ENCODE measurements at regions not wholly inside any gene's neighbourhood (a gene's known extent, or its start where the extent isn't known, plus 50 kb on each side); places are given as distances from the start of the nearest gene placed in this dataset.

- H3K79me2 ChIP-seq (ENCODE audit: control insufficient read depth in 1 of 2, insufficient read depth in 2 of 2, low read length in 2 of 2) = no peaks in the 10 kb centered on the region
- H3K56ac ChIP-seq (replicated peaks; ENCODE audit: insufficient read length, low read depth, low read length) = no peak overlapping the region
- H4K8ac ChIP-seq (ENCODE audit: extremely low read depth, insufficient read depth, low read length) = no peak overlapping the region
- H3K4me2 ChIP-seq (ENCODE audit: insufficient read depth in 1 of 2, low read depth in 2 of 2, low read length in 2 of 2) = no peak overlapping the region
- TF ChIP-seq CTBP2 (IDR thresholded peaks at IDR 0.05; ENCODE audit: borderline replicate concordance, insufficient read depth, insufficient read length, low read length) (no peak), SIN3A (conservative IDR thresholded peaks at IDR 0.05 in 1 of 2, IDR thresholded peaks at IDR 0.05 in 1 of 2; ENCODE audit: low read depth in 1 of 2, low read length in 2 of 2) (no peak), TCF12 (IDR thresholded peaks at IDR 0.05; ENCODE audit: low read depth, low read length) (no peak), EP300 (IDR thresholded peaks at IDR 0.05; ENCODE audit: borderline replicate concordance in 1 of 2, low read depth in 2 of 2, low read length in 2 of 2) (no peak), EZH2 (IDR thresholded peaks at IDR 0.05; ENCODE audit: low read depth, low read length, severe bottlenecking) (no peak), SIX5 (IDR thresholded peaks at IDR 0.05; ENCODE audit: low read depth, low read length) (no peak), KDM4A (IDR thresholded peaks at IDR 0.05; ENCODE audit: low read depth, low read length, severe bottlenecking) (no peak), TBP (IDR thresholded peaks at IDR 0.05; ENCODE audit: low read depth, low read length) (no peak), MAFK (IDR thresholded peaks at IDR 0.05; ENCODE audit: low read depth, low read length) (no peak), BCL11A (IDR thresholded peaks at IDR 0.05; ENCODE audit: low read depth in 2 of 2, low read length in 2 of 2) (no peak), SP2 (IDR thresholded peaks at IDR 0.05; ENCODE audit: low read length) (no peak)
- no peak overlapping the region for H2BK15ac ChIP-seq (ENCODE audit: low read length)
- H3K27ac ChIP-seq (ENCODE audit: low read depth, low read length) = no peak overlapping the region
- H2AK5ac ChIP-seq (ENCODE audit: low read depth, low read length) = no peak overlapping the region
- H2BK120ac ChIP-seq (replicated peaks; ENCODE audit: low read depth, low read length) = no peak overlapping the region
- no peak overlapping the region for H3K9ac ChIP-seq (replicated peaks in 1 of 4; ENCODE audit: extremely low read depth in 1 of 4, low read depth in 3 of 4, low read length in 3 of 4)
- no peak overlapping the region for H3K23ac ChIP-seq (ENCODE audit: insufficient read length)
- H2BK20ac ChIP-seq (ENCODE audit: low read length) = no peak overlapping the region
- H3K36me3 ChIP-seq (ENCODE audit: control insufficient read depth in 2 of 4, insufficient read depth in 4 of 4, low read length in 3 of 4) = no peaks in the 10 kb centered on the region
- no peaks in the 10 kb centered on the region for H4K20me1 ChIP-seq (replicated peaks in 1 of 2; ENCODE audit: control insufficient read depth in 1 of 2, insufficient read depth in 2 of 2, low read length in 2 of 2)
- CTCF ChIA-PET (ENCODE audit: partially characterized antibody) = no interaction called here
- peaks cover 0 to 7% (median 0%) of the 10 kb centered on the region in 4 experiments; a peak in 1 of 7 replicates for H3K4me1 ChIP-seq (replicated peaks in 1 of 4; ENCODE audit: control insufficient read depth in 3 of 4, insufficient read depth in 4 of 4, low read length in 3 of 4)
- H3K27me3 ChIP-seq (replicated peaks in 1 of 4; ENCODE audit: control insufficient read depth in 3 of 4, extremely low read depth in 1 of 4, insufficient read depth in 3 of 4, low read length in 3 of 4) = no peaks in the 10 kb centered on the region
- H3K23me2 ChIP-seq (ENCODE audit: low read depth, low read length) = no peaks in the 10 kb centered on the region
- DNase-seq (ENCODE audit: low read depth in 1 of 2, low spot score in 2 of 2) (no peak), FAIRE-seq (no peak)
- POLR2A ChIA-PET (ENCODE audit: partially characterized antibody) = no interaction called here
- H3K4ac ChIP-seq (replicated peaks; ENCODE audit: insufficient read length, low read depth, low read length) = no peak overlapping the region
- peak overlapping the region; percentile 53; the same call in 1 of the 2 replicates for H2AFZ ChIP-seq (ENCODE audit: low read length)
- no peak overlapping the region for H3K18ac ChIP-seq (ENCODE audit: extremely low read depth, low read length)
- no peak overlapping the region for H2BK12ac ChIP-seq (ENCODE audit: low read depth, low read length)
- H2BK5ac ChIP-seq (ENCODE audit: low read depth, low read length) = no peak overlapping the region
- H3K4me3 ChIP-seq (ENCODE audit: extremely low read depth in 1 of 4, insufficient read depth in 2 of 4, low read depth in 3 of 4, low read length in 4 of 4) = no peak overlapping the region
- no peaks in the 10 kb centered on the region for H3K9me3 ChIP-seq (ENCODE audit: insufficient read depth in 2 of 2, low read depth in 1 of 2, low read length in 1 of 2)
- no peak overlapping the region for H3K14ac ChIP-seq (ENCODE audit: insufficient read length)
- no peak overlapping the region for H4K5ac ChIP-seq (ENCODE audit: insufficient read length, low read depth, low read length)
- WGBS, 2 experiments (ENCODE audit: extremely low coverage in 1 of 2, insufficient coverage in 1 of 2, insufficient read length in 1 of 2, insufficient replicate concordance in 2 of 2, low coverage in 1 of 2, low lambda C conversion rate in 2 of 2, missing lambda C conversion rate in 1 of 2) = 70% methylated on average over 2 of the region's 2 CpGs; no CpG with 5 or more reads in 1 of the 2 experiments
- no peak overlapping the region for H4K91ac ChIP-seq (replicated peaks; ENCODE audit: insufficient read length, low read length)
- H3K79me1 ChIP-seq (ENCODE audit: low read depth, low read length) = no peaks in the 10 kb centered on the region
Measured at GRCh38 chr7:48718731-48719378, 205.5 kb upstream of the CDC14C start.
